ENCODE measurements at regions not wholly inside any gene's neighbourhood (a gene's known extent, or its start where the extent isn't known, plus 50 kb on each side); places are given as distances from the start of the nearest gene placed in this dataset.
"Not testable (repeated sequence)": the region's sequence is repeated elsewhere in the genome, so short reads cannot be mapped to it uniquely, and the experiment has no call there.

GRCh38 chr12:91721023-91721422 lies 424.6 kb downstream of the BTG1 start:
- Histone ChIP-seq H3K9ac (ENCODE audit: low read depth, low read length) (no peak overlapping the region), H3K27ac (ENCODE audit: low read depth, low read length) (no peak overlapping the region), H3K4me1 (ENCODE audit: insufficient read depth, low read length) (no peaks in the 10 kb centered on the region), H3K9me3 (ENCODE audit: insufficient read depth, low read depth, low read length) (no peaks in the 10 kb centered on the region), H3K4me3 (ENCODE audit: low read length) (no peak overlapping the region), H3K27me3 (ENCODE audit: insufficient read depth, low read length) (no peaks in the 10 kb centered on the region), H3K36me3 (ENCODE audit: insufficient read depth, low read length) (no peaks in the 10 kb centered on the region)
- WGBS = 92% methylated on average over 2 of the region's 3 CpGs

- 86% methylated on average over 1 of the region's 2 CpGs for WGBS
Observed at GRCh38 chr12:91718326-91718725, 427.3 kb downstream of the BTG1 start.

DNA sequence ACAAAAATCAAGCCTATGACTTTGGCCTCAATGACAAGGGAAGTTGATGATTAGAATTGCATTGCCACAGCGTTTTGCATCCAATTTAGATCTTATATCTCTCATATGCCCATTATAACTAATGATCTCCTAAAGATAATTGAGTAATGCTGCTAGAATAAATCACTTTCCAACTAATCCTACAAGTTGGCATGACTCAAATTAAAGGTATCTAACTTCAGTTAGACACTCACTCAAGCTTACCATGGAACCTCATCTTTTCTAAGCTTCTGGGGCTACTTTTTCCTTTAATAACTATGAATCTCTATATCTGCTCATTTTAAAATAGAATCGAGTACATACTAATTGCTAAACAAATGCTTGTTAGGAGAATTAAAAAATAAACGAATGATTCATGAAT lies 427.8 kb downstream of the BTG1 start:
- no peaks in the 10 kb centered on the region for H3K27me3 ChIP-seq (ENCODE audit: insufficient read depth, low read length)
- no peaks in the 10 kb centered on the region for H3K4me1 ChIP-seq (ENCODE audit: insufficient read depth, low read length)
- no peak overlapping the region for H3K9ac ChIP-seq (ENCODE audit: low read depth, low read length)
- 100% methylated on average over 1 of the region's 3 CpGs for WGBS
- H3K9me3 ChIP-seq (ENCODE audit: insufficient read depth, low read depth, low read length) = no peaks in the 10 kb centered on the region
- no peaks in the 10 kb centered on the region for H3K36me3 ChIP-seq (ENCODE audit: insufficient read depth, low read length)
- H3K27ac ChIP-seq (ENCODE audit: low read depth, low read length) = no peak overlapping the region
- H3K4me3 ChIP-seq (ENCODE audit: low read length) = no peak overlapping the region

More at GRCh38 chr12:91718326-91718725, 427.3 kb downstream of the BTG1 start:
- Histone ChIP-seq H3K9me3 (ENCODE audit: insufficient read depth, low read depth, low read length) (no peaks in the 10 kb centered on the region), H3K27me3 (ENCODE audit: insufficient read depth, low read length) (no peaks in the 10 kb centered on the region), H3K36me3 (ENCODE audit: insufficient read depth, low read length) (no peaks in the 10 kb centered on the region), H3K27ac (ENCODE audit: low read depth, low read length) (no peak overlapping the region), H3K4me3 (ENCODE audit: low read length) (no peak overlapping the region), H3K4me1 (ENCODE audit: insufficient read depth, low read length) (no peaks in the 10 kb centered on the region), H3K9ac (ENCODE audit: low read depth, low read length) (no peak overlapping the region)

DNA sequence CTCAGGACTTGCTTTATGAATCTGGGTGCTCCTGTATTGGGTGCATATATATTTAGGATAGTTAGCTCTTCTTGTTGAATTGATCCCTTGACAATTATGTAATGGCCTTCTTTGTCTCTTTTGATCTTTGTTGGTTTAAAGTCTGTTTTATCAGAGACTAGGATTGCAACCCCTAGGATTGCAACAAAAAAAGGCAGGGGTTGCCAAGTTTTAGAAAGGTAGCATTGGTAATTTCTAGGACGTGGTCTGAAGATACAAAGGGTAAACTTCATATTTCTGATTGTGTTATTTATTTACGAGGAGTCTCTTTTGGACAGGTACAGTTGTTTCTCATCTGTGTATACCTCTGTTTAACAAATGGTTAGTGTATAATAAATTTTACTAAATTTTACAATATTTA lies 433.7 kb downstream of the BTG1 start:
- not testable (repeated sequence) for H3K4me1 ChIP-seq (ENCODE audit: insufficient read depth, low read length); H3K27me3 ChIP-seq (ENCODE audit: insufficient read depth, low read length); H3K4me3 ChIP-seq (ENCODE audit: low read length); H3K36me3 ChIP-seq (ENCODE audit: insufficient read depth, low read length); H3K27ac ChIP-seq (ENCODE audit: low read depth, low read length); H3K9ac ChIP-seq (ENCODE audit: low read depth, low read length); H3K9me3 ChIP-seq (ENCODE audit: insufficient read depth, low read depth, low read length)
- 96% methylated on average over 2 of the region's 2 CpGs for WGBS

- H3K9ac ChIP-seq (ENCODE audit: low read depth, low read length) = no peak overlapping the region
- H3K4me3 ChIP-seq (ENCODE audit: low read length) = no peak overlapping the region
- H3K27ac ChIP-seq (ENCODE audit: low read depth, low read length) = no peak overlapping the region
- H3K9me3 ChIP-seq (ENCODE audit: insufficient read depth, low read depth, low read length) = no peaks in the 10 kb centered on the region
- H3K4me1 ChIP-seq (ENCODE audit: insufficient read depth, low read length) = no peaks in the 10 kb centered on the region
- no CpG with 5 or more reads among the region's 1 CpG for WGBS
- H3K27me3 ChIP-seq (ENCODE audit: insufficient read depth, low read length) = no peaks in the 10 kb centered on the region
- H3K36me3 ChIP-seq (ENCODE audit: insufficient read depth, low read length) = no peaks in the 10 kb centered on the region
Observed at GRCh38 chr12:91706466-91706865, 439.2 kb downstream of the BTG1 start.

- Histone ChIP-seq H3K4me3 (ENCODE audit: low read length) (no peak overlapping the region), H3K9me3 (ENCODE audit: insufficient read depth, low read depth, low read length) (no peaks in the 10 kb centered on the region), H3K9ac (ENCODE audit: low read depth, low read length) (no peak overlapping the region), H3K4me1 (ENCODE audit: insufficient read depth, low read length) (no peaks in the 10 kb centered on the region), H3K36me3 (ENCODE audit: insufficient read depth, low read length) (no peaks in the 10 kb centered on the region), H3K27me3 (ENCODE audit: insufficient read depth, low read length) (no peaks in the 10 kb centered on the region), H3K27ac (ENCODE audit: low read depth, low read length) (no peak overlapping the region)
- WGBS = 100% methylated on average over 1 of the region's 2 CpGs
Observed at GRCh38 chr12:91704446-91704845, 441.2 kb downstream of the BTG1 start.

- WGBS = 91% methylated on average over 1 of the region's 2 CpGs
- no peaks in the 10 kb centered on the region for H3K36me3 ChIP-seq (ENCODE audit: insufficient read depth, low read length)
- no peak overlapping the region for H3K27ac ChIP-seq (ENCODE audit: low read depth, low read length)
Observed at GRCh38 chr12:91703491-91704283, 442.0 kb downstream of the BTG1 start.

DNA sequence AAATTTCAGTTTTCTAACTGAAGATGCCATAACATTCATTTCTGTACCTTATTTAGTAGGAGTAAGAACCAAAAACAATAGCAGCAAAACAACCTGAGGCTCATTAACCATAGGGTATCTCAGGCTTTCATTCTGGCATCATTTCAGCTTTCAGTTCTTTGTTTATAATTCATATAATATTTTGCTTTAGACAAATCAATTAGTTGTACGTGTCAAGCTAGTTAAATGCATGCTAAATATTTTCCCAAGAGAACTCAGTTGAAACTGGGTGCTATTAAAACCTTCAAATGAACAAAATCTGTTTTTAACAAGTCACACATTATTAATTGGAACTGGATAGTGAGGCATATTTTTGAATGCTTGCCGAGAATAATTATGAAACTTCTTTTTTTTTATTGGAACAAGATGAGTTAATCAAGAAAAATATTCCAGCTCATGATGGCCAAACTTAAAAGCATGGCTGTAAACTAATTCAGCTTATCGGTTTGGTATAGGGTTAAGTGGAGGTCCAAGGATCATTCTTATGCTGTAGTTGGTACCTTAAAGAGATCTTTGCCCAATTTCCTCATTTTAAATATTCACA lies 442.7 kb downstream of the BTG1 start:
- no peak overlapping the region for H3K27ac ChIP-seq (ENCODE audit: low read depth, low read length)
- H3K27me3 ChIP-seq (ENCODE audit: insufficient read depth, low read length) = no peaks in the 10 kb centered on the region
- H3K9me3 ChIP-seq (ENCODE audit: insufficient read depth, low read depth, low read length) = no peaks in the 10 kb centered on the region
- 90% methylated on average over 2 of the region's 3 CpGs for WGBS
- no peaks in the 10 kb centered on the region for H3K4me1 ChIP-seq (ENCODE audit: insufficient read depth, low read length)
- H3K9ac ChIP-seq (ENCODE audit: low read depth, low read length) = no peak overlapping the region
- H3K36me3 ChIP-seq (ENCODE audit: insufficient read depth, low read length) = no peaks in the 10 kb centered on the region
- H3K4me3 ChIP-seq (ENCODE audit: low read length) = no peak overlapping the region

More at GRCh38 chr12:91703491-91704283, 442.0 kb downstream of the BTG1 start:
- Histone ChIP-seq H3K4me3 (ENCODE audit: low read length) (no peak overlapping the region), H3K4me1 (ENCODE audit: insufficient read depth, low read length) (no peaks in the 10 kb centered on the region), H3K27me3 (ENCODE audit: insufficient read depth, low read length) (no peaks in the 10 kb centered on the region), H3K9me3 (ENCODE audit: insufficient read depth, low read depth, low read length) (no peaks in the 10 kb centered on the region), H3K9ac (ENCODE audit: low read depth, low read length) (no peak overlapping the region)

DNA sequence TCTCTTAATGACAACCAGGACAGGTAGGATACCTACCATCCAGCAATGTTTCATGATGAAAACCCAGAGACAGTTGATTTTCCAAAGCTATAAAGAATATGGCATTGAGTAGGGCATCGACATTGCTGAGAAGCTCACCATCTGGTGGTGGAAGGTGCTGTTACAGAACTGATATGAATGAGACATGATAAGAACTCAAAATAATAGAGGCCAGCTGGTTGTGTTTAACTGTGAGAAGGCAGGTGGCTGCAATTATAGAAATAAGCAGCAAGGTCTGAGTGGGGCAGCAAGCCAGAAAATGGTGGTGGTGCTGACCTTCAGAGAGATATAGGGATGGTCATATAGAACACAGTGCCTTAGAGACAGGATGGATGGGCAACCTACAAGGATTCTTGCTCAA lies 449.7 kb downstream of the BTG1 start:
- Histone ChIP-seq H3K9ac (ENCODE audit: low read depth, low read length) (no peak overlapping the region), H3K27me3 (ENCODE audit: insufficient read depth, low read length) (no peaks in the 10 kb centered on the region), H3K4me3 (ENCODE audit: low read length) (no peak overlapping the region), H3K9me3 (ENCODE audit: insufficient read depth, low read depth, low read length) (no peaks in the 10 kb centered on the region), H3K27ac (ENCODE audit: low read depth, low read length) (no peak overlapping the region), H3K4me1 (ENCODE audit: insufficient read depth, low read length) (no peaks in the 10 kb centered on the region), H3K36me3 (ENCODE audit: insufficient read depth, low read length) (no peaks in the 10 kb centered on the region)
- 86% methylated on average over 1 of the region's 1 CpG for WGBS

- H3K4me1 ChIP-seq (ENCODE audit: insufficient read depth, low read length); H3K9ac ChIP-seq (ENCODE audit: low read depth, low read length); H3K4me3 ChIP-seq (ENCODE audit: low read length); H3K27ac ChIP-seq (ENCODE audit: low read depth, low read length); H3K9me3 ChIP-seq (ENCODE audit: insufficient read depth, low read depth, low read length); H3K36me3 ChIP-seq (ENCODE audit: insufficient read depth, low read length); H3K27me3 ChIP-seq (ENCODE audit: insufficient read depth, low read length): not testable (repeated sequence)
- 86% methylated on average over 1 of the region's 3 CpGs for WGBS
Observed at GRCh38 chr12:91695406-91695805, 450.2 kb downstream of the BTG1 start.

DNA sequence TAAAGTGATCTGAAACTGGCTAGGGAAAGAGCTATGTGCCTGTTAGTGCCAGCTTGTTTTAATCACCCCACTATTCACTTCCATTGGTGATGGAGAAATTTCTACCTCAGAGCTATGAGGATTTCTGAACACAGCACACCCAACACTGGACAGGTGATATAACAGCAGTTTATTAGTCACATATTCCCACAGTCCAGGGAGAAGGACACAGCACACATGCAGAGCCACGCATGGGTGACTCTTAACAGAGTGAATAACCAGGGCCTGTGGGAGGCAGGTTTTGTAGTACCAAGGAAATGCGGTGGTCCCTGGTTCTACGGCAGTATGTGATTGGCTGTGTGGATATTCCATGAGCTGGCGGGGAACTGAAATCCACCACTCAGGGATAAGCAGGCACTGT lies 455.1 kb downstream of the BTG1 start:
- H3K27ac ChIP-seq (ENCODE audit: low read depth, low read length) = no peak overlapping the region
- H3K4me1 ChIP-seq (ENCODE audit: insufficient read depth, low read length) = no peaks in the 10 kb centered on the region
- 97% methylated on average over 4 of the region's 4 CpGs for WGBS
- no peaks in the 10 kb centered on the region for H3K36me3 ChIP-seq (ENCODE audit: insufficient read depth, low read length)
- no peak overlapping the region for H3K9ac ChIP-seq (ENCODE audit: low read depth, low read length)
- no peaks in the 10 kb centered on the region for H3K27me3 ChIP-seq (ENCODE audit: insufficient read depth, low read length)
- H3K4me3 ChIP-seq (ENCODE audit: low read length) = no peak overlapping the region
- no peaks in the 10 kb centered on the region for H3K9me3 ChIP-seq (ENCODE audit: insufficient read depth, low read depth, low read length)
